Epithelial cell of proximal tubule (primary cell): ENCODE measurements at regions not wholly inside any gene's neighbourhood (a gene's known extent, or its start where the extent isn't known, plus 50 kb on each side); places are given as distances from the start of the nearest gene placed in this dataset.

Experiments used
- DNase-seq: peaks from one replicate; pipeline ENCODE4 v3.0.0-alpha.2; 2011; ENCODE audit warnings: low read depth
- H3K4me3 ChIP-seq: 2 replicates; pipeline ENCODE4 v1.5.1; 2011; ENCODE audit warnings: low read depth, mild to moderate bottlenecking, low read length
- CTCF ChIP-seq: conservative IDR thresholded peaks from 2 replicates; pipeline ENCODE4 v1.5.1; 2012; ENCODE audit warnings: low read depth, mild to moderate bottlenecking, low read length

DNA sequence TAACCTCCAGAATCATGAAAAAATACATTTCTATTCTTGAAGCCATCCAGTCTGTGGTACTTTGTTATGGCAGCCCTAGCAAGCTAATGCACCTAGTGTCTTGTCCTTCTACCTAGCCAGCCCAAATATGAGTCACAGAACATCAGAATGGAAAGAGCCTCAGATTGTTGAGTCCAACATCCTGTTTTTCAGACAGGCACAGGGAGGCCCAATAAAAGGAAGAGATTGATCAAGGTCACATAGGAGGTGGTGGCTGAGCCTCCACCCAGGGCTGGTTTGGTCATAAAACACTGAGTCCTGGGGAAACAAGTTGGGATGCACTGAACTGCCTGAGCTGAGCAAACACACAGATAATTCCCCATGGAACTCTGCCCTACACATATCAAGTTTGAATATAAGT, 195.5 kb downstream of the TTC32 start:
- H3K4me3 ChIP-seq: no peak overlapping the region
- TF ChIP-seq CTCF: no peak
- no peak for DNase-seq

DNA sequence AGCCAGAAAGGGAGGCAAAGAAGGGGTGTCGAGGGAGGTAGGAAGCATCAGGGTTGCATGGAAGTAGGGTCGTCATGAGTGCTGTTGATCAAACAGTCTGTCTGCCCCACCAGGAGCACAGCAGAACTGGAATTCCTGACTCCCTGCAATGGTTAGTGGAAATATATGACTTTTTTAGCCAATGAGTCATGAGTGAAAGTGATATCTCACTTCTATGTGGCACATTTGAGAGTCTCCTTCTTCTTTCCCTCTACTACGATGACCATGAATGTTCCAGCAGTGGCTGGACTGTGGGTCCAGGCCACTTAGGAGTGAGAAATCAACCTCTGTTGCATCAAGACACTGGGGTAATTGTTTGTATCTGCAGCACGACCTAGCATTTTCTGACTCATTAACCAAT, 199.5 kb downstream of the TTC32 start:
- no peak overlapping the region for H3K4me3 ChIP-seq
- no peak for TF ChIP-seq CTCF
- no peak for DNase-seq

DNA sequence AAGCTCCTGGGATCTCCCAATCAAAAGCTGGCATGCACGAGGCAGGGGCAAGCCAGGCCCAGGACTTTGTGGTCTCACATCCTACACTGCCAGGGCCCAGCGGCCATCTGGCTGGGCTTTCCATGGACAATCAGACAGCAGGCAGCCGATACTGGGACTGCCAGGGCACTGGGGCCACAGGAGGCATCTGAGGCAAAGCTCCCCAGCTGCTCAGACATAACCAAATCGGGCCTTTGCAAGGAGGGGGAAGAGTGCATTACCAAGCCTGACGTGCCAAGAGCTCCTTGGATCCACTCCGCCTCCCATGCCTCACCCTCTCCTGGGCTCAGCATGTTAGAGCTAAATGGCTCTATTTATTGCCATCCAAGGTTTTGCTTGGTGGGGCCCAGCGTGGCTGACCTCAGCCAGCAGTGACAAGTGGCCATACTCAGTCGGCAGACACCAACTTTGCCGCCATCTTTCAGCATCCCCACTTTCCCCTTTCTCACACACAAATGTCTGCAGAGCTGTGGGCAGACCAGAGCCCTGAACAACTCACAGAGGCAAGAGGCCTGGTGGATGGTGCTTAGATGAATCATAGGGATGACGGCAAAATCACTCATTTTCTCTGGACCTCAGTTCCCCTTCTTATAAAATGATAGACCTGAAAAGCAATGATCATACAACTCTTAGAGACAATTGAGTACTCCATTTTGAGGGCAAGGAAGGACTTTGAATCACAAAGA, 200.8 kb downstream of the TTC32 start:
- H3K4me3 ChIP-seq: no peak overlapping the region
- TF ChIP-seq CTCF: no peak
- no peak for DNase-seq

DNA sequence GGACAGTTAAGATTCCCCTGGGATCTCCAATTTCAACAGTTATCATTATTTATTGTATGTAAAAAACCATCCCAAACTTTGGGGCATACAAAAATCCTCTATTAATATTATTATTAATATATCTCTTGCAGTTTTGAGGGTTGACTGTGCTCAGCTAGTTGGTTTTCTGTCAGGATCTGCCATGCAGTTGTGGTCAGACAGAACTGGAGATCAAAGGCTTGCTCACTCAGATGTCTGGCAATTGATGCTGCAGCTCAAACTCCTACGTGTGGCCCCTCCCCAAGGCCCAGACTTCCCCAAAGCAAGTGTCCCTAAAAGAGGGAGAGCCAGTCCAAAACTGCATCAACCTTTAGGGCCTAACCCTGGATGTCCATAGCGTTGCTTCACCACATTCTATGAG, 204.7 kb downstream of the TTC32 start:
- no peak for TF ChIP-seq CTCF
- no peak for DNase-seq
- no peak overlapping the region for H3K4me3 ChIP-seq

- no peak for TF ChIP-seq CTCF
- H3K4me3 ChIP-seq: no peak overlapping the region
- no peak for DNase-seq
These were observed 206.1 kb downstream of the TTC32 start for GRCh38 chr2:19695706-19696105.

- no peak for DNase-seq
- TF ChIP-seq CTCF: no peak
- H3K4me3 ChIP-seq: no peak overlapping the region
These were observed 209.9 kb downstream of the TTC32 start for GRCh38 chr2:19691892-19692291.

DNA sequence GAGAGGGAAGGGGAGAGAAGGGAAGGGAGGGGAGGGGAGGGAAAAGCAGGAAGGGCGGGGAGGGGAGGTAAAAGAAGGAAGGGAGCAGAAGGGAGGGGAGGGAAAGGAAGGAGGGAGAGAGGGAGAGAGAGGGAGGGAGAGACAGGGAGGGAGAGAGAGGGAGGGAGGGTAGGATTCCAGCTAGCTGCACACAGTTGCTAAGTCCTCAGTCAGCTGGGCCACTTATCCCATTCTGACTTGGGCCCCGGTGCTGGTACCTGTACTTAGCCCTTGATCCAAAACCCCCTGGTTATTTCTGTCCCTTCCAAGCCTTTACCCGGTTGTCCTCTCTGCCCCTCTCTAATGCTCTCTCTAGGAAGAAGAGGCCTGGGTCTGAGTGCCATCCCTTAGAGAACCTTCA, 211.4 kb downstream of the TTC32 start:
- no peak for TF ChIP-seq CTCF
- DNase-seq: no peak
- H3K4me3 ChIP-seq: no peak overlapping the region
